Activated CD4-positive, alpha-beta memory T cell treated with anti-CD3 and anti-CD28 coated beads for 36 hours (primary cell): ENCODE measurements at regions not wholly inside any gene's neighbourhood (a gene's known extent, or its start where the extent isn't known, plus 50 kb on each side); places are given as distances from the start of the nearest gene placed in this dataset.

Source experiments
- CTCF ChIA-PET: fragments of 350-600 bp; sonication (Branson Sonifier 250); formaldehyde crosslinking; loops from one replicate; lab custom pipeline; 2021; ENCODE audit warnings: antibody characterized with exemption, inconsistent platforms; lab: Charles Lee
- POLR2A ChIA-PET: fragments of 350-600 bp; sonication (Branson Sonifier 250); formaldehyde crosslinking; loops from one replicate; lab custom pipeline; 2021; ENCODE audit warnings: antibody characterized with exemption; lab: Charles Lee
- DNase-seq: peaks from one replicate; pipeline ENCODE4 v3.0.0-alpha.2; 2020
- H3K27ac Mint-ChIP-seq: one replicate; pipeline ENCODE4 v1.8.0; 2021; ENCODE audit warnings: mixed read lengths
- H3K27me3 Mint-ChIP-seq: one replicate; pipeline ENCODE4 v1.8.0; 2021; ENCODE audit warnings: mixed read lengths
- H3K36me3 Mint-ChIP-seq: one replicate; pipeline ENCODE4 v1.8.0; 2021; ENCODE audit warnings: mixed read lengths
- H3K4me1 Mint-ChIP-seq: one replicate; pipeline ENCODE4 v1.8.0; 2021; ENCODE audit warnings: low read depth, mixed read lengths
- H3K4me3 Mint-ChIP-seq: one replicate; pipeline ENCODE4 v1.8.0; 2021; ENCODE audit warnings: mild to moderate bottlenecking, mixed read lengths
- H3K9me3 Mint-ChIP-seq: one replicate; pipeline ENCODE4 v1.8.0; 2021; ENCODE audit warnings: mixed read lengths
- intact Hi-C: fragments of 100-400 bp; cut with micrococcal nuclease; formaldehyde crosslinking; loops from one replicate; pipeline ENCODE4 v1.15.1; 2023

DNA sequence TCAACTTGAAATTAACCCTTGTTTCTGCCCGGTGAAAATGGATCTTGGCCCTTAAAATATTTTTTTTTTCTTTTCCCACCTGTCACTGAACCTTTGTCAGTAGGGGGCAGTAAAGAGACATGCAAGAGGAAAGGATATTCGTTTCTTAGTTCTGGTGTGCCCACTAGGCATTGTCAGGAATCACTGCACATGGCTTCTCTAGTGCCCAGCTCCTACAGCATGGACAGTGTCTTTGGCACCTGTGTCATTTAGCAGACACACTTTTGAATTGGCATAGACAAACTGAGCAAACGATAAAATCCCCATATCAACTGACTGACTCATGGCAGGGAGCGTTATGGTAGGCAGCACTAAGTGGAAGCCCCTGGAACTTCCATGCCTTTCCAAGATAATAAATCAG lies 1048.1 kb downstream of the BRINP3 start:
- DNase-seq = no peak
- intact Hi-C loops = no loop called here
- Mint-ChIP-seq H3K36me3 (no peaks in the 10 kb centered on the region), H3K27me3 (no peaks in the 10 kb centered on the region), H3K4me1 (no peaks in the 10 kb centered on the region), H3K27ac (no peak overlapping the region), H3K4me3 (no peak overlapping the region), H3K9me3 (no peaks in the 10 kb centered on the region)
- ChIA-PET POLR2A (no interaction called here), CTCF (no interaction called here)

DNA sequence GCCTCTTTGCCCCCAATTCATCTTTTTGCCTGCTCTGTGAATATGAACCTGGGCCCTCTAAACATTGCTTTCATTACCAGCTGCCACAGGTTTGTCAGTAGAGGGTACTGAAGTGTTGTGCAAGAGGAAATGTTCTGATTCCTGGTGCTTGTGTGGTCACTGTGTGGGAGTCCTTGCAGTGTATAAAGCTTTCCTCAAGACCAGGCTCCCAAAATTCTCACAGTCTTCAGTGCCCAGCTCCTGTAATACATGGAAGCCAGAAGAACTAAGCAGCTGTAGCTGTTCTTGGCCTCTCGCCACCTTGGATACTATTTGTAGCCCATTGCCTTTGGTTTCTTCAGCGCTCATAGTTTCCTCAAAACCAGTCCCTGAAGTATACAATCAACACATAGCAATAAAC lies 1046.2 kb downstream of the BRINP3 start:
- Mint-ChIP-seq H3K4me1 (no peaks in the 10 kb centered on the region), H3K27me3 (no peaks in the 10 kb centered on the region), H3K4me3 (no peak overlapping the region), H3K36me3 (no peaks in the 10 kb centered on the region), H3K27ac (no peak overlapping the region), H3K9me3 (peaks cover 6% of the 10 kb centered on the region)
- intact Hi-C loops = no loop called here
- CTCF ChIA-PET = no interaction called here
- DNase-seq = no peak
- POLR2A ChIA-PET = no interaction called here

DNA sequence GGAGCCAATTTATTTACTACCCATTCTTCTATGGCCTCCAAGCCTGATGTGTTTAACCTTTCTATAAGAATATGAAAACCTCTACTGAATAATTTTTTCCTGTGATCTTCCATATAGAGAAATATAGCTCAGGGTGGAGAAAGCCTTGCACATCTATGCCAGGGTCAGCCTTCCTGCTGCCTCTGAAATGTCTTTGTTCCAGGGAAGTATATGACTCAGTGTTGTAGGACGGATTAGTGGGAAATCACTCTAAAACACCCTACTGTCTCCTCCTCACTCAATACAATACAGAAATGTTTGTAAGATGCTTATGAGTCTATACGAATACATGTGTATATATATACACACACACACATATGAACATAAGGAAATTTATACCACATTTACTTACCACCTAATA lies 1044.9 kb downstream of the BRINP3 start:
- Mint-ChIP-seq H3K4me1 (no peaks in the 10 kb centered on the region), H3K4me3 (no peak overlapping the region), H3K9me3 (peaks cover 6% of the 10 kb centered on the region), H3K27ac (no peak overlapping the region), H3K27me3 (no peaks in the 10 kb centered on the region), H3K36me3 (no peaks in the 10 kb centered on the region)
- POLR2A ChIA-PET = no interaction called here
- no peak for DNase-seq
- CTCF ChIA-PET = no interaction called here
- intact Hi-C loops = no loop called here

DNA sequence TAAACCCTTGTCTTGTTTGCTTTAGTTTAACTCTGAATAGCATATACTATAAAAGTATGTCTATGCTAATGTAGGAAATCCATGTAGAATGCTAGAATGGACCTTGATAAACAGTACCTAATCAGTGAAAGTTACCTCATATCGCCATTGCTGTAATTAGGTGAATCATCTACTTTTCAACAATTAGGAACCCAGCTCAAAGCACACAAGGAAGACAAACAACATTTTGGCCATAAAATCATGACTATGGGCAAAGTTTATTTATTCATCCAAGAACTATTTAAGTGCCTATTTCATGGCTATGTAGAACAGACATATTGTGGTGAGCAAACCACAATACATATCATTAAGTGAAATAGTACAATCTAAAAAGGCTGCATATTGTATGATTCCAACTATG lies 1043.2 kb downstream of the BRINP3 start:
- CTCF ChIA-PET = no interaction called here
- peaks cover 6% of the 10 kb centered on the region for H3K9me3 Mint-ChIP-seq
- POLR2A ChIA-PET = no interaction called here
- no peak overlapping the region for H3K4me3 Mint-ChIP-seq
- H3K4me1 Mint-ChIP-seq = no peaks in the 10 kb centered on the region
- no peaks in the 10 kb centered on the region for H3K27me3 Mint-ChIP-seq
- H3K36me3 Mint-ChIP-seq = no peaks in the 10 kb centered on the region
- intact Hi-C loops = no loop called here
- no peak for DNase-seq
- no peak overlapping the region for H3K27ac Mint-ChIP-seq

DNA sequence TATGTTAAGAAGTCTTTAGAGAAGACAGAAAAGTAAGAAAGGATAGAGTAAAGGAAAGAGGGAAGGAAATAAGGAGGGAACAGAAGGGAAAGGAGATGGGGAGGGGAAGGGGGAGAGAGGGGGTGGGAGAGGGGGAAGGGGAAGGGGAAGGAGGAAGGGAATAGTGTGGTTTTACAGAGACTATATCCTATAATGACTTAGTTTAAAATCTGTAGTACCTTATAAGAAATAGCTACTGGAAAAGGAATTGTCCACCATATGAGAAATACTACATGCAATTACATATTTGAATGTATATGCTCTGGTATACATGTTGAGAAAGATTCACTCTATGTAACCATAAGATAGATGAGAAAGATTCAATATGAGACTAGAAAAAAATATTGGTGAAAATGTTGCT lies 1042.3 kb downstream of the BRINP3 start:
- no peak overlapping the region for H3K27ac Mint-ChIP-seq
- H3K36me3 Mint-ChIP-seq = no peaks in the 10 kb centered on the region
- intact Hi-C loops = no loop called here
- H3K4me3 Mint-ChIP-seq = no peak overlapping the region
- no peaks in the 10 kb centered on the region for H3K27me3 Mint-ChIP-seq
- peaks cover 6% of the 10 kb centered on the region for H3K9me3 Mint-ChIP-seq
- POLR2A ChIA-PET = no interaction called here
- H3K4me1 Mint-ChIP-seq = no peaks in the 10 kb centered on the region
- CTCF ChIA-PET = no interaction called here
- no peak for DNase-seq

DNA sequence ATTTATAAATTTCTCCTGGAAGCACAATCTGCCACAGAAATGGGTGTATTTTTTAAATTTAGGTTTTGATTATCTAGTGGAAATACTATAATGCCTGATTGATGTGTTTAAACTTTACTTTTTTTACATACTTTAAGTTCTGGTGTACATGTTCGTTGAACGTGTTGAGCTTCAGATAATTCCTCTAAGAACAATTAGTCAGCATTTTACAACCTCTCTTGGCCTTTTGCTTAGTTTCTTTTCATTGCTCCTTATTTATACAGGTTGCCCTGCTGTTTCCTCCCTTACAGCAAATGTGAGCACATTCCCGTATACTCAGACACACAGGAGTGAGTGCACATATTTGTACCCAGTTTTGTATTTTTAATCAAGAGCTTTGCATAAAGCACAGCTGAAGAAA lies 1038.9 kb downstream of the BRINP3 start:
- intact Hi-C loops = no loop called here
- Mint-ChIP-seq H3K27me3 (no peaks in the 10 kb centered on the region), H3K9me3 (peaks cover 8% of the 10 kb centered on the region), H3K4me1 (no peaks in the 10 kb centered on the region), H3K4me3 (no peak overlapping the region), H3K36me3 (no peaks in the 10 kb centered on the region), H3K27ac (no peak overlapping the region)
- ChIA-PET POLR2A (no interaction called here), CTCF (no interaction called here)
- DNase-seq = no peak

DNA sequence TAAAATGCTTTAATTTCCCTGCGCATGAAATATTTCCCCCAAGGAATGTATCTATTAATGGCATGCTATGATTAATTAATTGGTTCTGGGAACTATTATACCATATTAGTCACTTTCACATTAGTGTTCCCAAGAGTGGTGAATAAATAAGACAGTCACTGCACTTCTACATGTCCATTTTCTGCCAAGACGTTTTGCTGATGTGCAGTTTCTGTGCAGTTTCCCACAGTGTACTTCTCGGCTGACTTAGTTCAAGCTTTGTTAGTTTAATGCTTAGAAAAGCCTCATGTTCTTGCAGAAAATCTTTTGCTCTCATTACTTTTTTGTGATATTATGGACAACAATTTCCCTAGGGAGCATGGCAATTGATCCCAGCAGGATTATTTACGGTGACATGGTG lies 1014.5 kb downstream of the BRINP3 start:
- ChIA-PET POLR2A (no interaction called here), CTCF (no interaction called here)
- Mint-ChIP-seq H3K27ac (no peak overlapping the region), H3K4me3 (no peak overlapping the region), H3K9me3 (peaks cover 11% of the 10 kb centered on the region), H3K27me3 (no peaks in the 10 kb centered on the region), H3K4me1 (no peaks in the 10 kb centered on the region), H3K36me3 (no peaks in the 10 kb centered on the region)
- intact Hi-C loops = no loop called here
- no peak for DNase-seq

DNA sequence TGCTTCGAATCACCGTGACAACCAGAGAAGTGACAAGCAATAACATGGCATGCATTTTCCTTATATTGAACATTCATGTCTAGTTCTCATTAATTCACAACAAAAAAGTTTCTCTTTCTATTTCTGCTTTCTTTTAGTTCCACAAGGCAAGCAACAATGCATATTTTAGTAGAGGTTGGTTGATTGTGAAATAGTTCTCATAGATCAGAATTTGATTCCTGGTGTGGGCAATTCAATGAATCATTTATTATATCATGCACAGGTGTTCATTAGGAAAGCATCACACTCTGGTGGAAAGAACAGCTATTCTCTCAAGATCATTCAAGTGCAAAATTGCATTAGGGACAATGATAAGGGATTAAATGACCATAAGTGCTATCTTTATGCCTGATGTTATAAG lies 980.9 kb downstream of the BRINP3 start:
- ChIA-PET CTCF (no interaction called here), POLR2A (no interaction called here)
- Mint-ChIP-seq H3K27me3 (no peaks in the 10 kb centered on the region), H3K4me1 (no peaks in the 10 kb centered on the region), H3K9me3 (peaks cover 5% of the 10 kb centered on the region), H3K4me3 (no peak overlapping the region), H3K27ac (no peak overlapping the region), H3K36me3 (no peaks in the 10 kb centered on the region)
- intact Hi-C loops = no loop called here
- no peak for DNase-seq

DNA sequence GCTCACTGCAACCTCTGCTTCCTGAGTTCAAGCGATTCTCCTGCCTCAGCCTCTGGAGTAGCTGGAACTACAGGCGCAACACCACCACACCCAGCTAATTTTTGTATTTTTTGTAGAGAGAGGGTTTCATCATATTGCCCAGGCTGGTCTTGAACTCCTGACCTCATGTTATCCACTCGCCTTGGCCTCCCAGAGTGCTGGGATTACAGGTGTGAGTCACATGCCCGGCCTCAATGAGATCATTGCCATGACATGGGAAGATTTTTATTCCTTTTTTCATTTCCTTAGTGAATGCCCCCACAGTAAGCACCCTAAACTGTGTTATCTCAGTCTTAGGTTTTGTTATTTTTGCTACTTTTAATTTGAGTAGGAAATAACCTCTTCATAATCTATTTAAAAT lies 977.9 kb downstream of the BRINP3 start:
- CTCF ChIA-PET = no interaction called here
- H3K4me3 Mint-ChIP-seq = no peak overlapping the region
- intact Hi-C loops = no loop called here
- H3K4me1 Mint-ChIP-seq = no peaks in the 10 kb centered on the region
- no peaks in the 10 kb centered on the region for H3K36me3 Mint-ChIP-seq
- no peak overlapping the region for H3K27ac Mint-ChIP-seq
- DNase-seq = no peak
- H3K27me3 Mint-ChIP-seq = no peaks in the 10 kb centered on the region
- POLR2A ChIA-PET = no interaction called here
- peaks cover 5% of the 10 kb centered on the region for H3K9me3 Mint-ChIP-seq

DNA sequence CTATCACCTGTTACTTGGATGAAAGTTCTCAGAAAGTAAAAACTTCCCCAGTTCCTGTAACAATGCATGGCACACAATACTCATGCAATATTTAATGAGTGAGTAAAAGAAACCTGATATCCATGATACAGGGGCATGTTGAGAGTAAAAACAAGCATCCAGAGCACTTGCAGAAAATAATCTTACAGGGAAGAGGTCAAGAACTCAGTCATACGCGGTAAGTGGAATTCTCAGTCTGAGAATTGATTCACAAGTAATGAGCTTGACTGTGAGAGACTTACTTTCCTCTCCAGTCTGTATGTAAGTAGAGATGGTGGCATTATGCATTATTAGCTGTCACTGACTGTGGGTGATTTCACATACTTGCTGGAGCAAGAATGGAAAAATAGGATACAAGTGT lies 976.9 kb downstream of the BRINP3 start:
- H3K9me3 Mint-ChIP-seq = peaks cover 7% of the 10 kb centered on the region
- no peaks in the 10 kb centered on the region for H3K36me3 Mint-ChIP-seq
- POLR2A ChIA-PET = no interaction called here
- H3K27me3 Mint-ChIP-seq = no peaks in the 10 kb centered on the region
- no peak overlapping the region for H3K4me3 Mint-ChIP-seq
- H3K4me1 Mint-ChIP-seq = no peaks in the 10 kb centered on the region
- CTCF ChIA-PET = no interaction called here
- intact Hi-C loops = no loop called here
- no peak overlapping the region for H3K27ac Mint-ChIP-seq
- no peak for DNase-seq

DNA sequence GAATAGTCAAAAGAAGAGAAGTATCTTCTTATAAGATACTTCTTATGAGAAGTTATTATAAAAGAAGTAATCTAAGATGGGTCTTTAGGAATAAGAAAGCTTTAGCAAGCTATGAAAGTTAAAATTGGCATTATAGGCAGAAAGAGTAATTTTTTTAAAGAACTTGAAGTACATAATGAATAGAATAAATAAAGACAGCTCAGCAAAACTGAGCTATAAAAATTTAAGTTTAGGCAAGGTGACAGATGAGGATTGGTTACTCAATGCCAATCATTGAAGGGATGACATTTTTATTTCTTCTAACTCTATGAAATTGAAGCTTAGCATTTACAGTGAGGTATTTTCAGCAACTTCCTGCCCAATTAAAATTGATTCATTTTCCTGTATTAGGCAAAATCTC lies 966.8 kb downstream of the BRINP3 start:
- ChIA-PET CTCF (no interaction called here), POLR2A (no interaction called here)
- Mint-ChIP-seq H3K27ac (no peak overlapping the region), H3K27me3 (no peaks in the 10 kb centered on the region), H3K9me3 (peaks cover 26% of the 10 kb centered on the region), H3K4me1 (no peaks in the 10 kb centered on the region), H3K4me3 (no peak overlapping the region), H3K36me3 (no peaks in the 10 kb centered on the region)
- intact Hi-C loops = no loop called here
- DNase-seq = no peak

DNA sequence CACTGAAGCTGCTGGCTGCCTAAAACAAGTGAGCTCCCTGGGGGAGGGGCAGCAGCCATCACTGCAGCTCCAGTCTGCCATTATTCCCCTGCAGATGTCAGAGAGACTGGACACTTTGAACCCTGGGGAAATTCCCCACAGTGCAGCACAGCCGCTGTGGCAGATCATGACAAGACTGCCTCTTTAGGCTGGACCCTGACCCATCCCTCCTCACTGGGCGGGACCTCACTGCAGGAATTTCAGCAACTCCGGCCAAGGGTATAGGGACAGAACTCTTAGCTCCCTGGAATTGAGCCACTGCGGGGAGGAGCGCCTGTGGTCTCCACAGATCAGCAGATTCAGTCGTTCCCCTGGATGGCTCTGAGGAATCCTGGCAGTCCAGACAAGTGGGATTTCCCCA lies 964.6 kb downstream of the BRINP3 start:
- no peaks in the 10 kb centered on the region for H3K27me3 Mint-ChIP-seq
- no peak overlapping the region for H3K4me3 Mint-ChIP-seq
- ChIA-PET CTCF (no interaction called here), POLR2A (no interaction called here)
- intact Hi-C loops = no loop called here
- H3K4me1 Mint-ChIP-seq = no peaks in the 10 kb centered on the region
- no peak overlapping the region for H3K27ac Mint-ChIP-seq
- DNase-seq = no peak
- peaks cover 27% of the 10 kb centered on the region for H3K9me3 Mint-ChIP-seq
- H3K36me3 Mint-ChIP-seq = no peaks in the 10 kb centered on the region

DNA sequence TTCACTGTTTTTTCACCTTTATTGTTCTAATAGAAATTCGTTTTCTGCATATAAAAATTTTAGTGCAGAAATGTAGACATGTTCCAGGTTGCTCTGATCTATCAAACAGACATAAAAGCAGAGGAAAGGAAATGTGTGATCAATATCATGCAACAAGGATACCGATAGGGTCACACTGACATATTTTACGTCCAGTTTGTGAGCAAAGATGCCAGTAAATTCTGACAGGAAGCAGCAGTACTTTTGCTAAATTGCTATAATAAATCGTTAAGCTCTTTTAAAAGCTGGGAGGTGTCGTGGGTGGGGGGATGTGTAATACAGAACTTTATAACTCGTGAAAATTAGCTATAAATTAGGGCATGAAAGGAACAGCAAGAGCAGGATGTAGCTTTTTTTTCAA lies 955.2 kb downstream of the BRINP3 start:
- H3K9me3 Mint-ChIP-seq = peaks cover 7% of the 10 kb centered on the region

DNA sequence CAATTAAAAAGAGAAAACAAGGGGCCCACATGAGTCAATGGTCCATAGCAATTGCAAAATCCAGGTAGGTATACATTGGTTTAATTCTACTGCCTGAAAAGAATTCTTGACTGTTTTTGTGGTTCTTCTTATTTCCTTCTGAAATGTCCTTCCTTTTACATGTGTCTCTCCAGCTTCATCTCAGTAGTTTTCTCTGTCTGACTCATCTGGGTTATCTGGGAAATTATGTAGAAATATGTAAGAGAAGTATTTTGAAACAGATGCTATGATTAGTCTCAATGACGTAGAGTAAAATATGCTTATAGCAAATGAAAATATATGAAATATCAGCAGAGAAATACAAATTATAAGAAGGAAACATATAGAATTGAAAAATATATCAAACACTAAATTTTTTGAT lies 953.2 kb downstream of the BRINP3 start:
- POLR2A ChIA-PET = no interaction called here
- Mint-ChIP-seq H3K36me3 (no peaks in the 10 kb centered on the region), H3K9me3 (no peaks in the 10 kb centered on the region), H3K27ac (no peak overlapping the region), H3K27me3 (no peaks in the 10 kb centered on the region), H3K4me3 (no peak overlapping the region), H3K4me1 (no peaks in the 10 kb centered on the region)
- DNase-seq = no peak
- CTCF ChIA-PET = no interaction called here
- intact Hi-C loops = no loop called here

More for the DNA sequence above, 955.2 kb downstream of the BRINP3 start:
- Mint-ChIP-seq H3K27me3 (no peaks in the 10 kb centered on the region), H3K36me3 (no peaks in the 10 kb centered on the region), H3K4me3 (no peak overlapping the region), H3K4me1 (no peaks in the 10 kb centered on the region), H3K27ac (no peak overlapping the region)
- CTCF ChIA-PET = no interaction called here
- POLR2A ChIA-PET = no interaction called here
- no peak for DNase-seq
- intact Hi-C loops = no loop called here
